Midbrain (tissue), 1 donor: ENCODE measurements at regions not wholly inside any gene's neighbourhood (a gene's known extent, or its start where the extent isn't known, plus 50 kb on each side); places are given as distances from the start of the nearest gene placed in this dataset.
"Not testable (repeated sequence)": the region's sequence is repeated elsewhere in the genome, so short reads cannot be mapped to it uniquely, and the experiment has no call there.

ENCODE experiments used
- DNase-seq: peaks from one replicate; lab custom pipeline; 2025; lab: John Stamatoyannopoulos, UW

DNA sequence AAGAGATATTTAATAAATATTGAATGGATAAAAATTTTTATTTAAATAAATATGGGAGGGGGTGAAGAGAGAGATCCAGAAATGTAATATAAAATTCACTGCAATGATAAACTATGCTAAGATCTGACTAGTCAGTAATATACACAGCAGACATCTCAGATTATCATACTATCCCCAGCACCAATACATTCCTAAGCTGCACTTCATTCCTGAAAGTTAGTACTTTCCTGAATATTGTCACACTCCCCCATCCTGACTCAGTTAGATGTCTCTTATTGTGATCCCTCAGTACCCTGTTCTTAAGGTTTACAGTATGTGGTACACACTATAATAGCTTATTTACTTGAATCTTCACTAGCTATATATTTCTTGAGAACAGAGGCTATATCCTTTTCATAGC is 88.3 kb upstream of the KCNQ5 start:
- no peak for DNase-seq

GRCh38 chr6:72534236-72534635 is 87.6 kb upstream of the KCNQ5 start:
- no peak for DNase-seq

- no peak for DNase-seq
Measured at GRCh38 chr6:72535124-72535523, 86.7 kb upstream of the KCNQ5 start.

DNA sequence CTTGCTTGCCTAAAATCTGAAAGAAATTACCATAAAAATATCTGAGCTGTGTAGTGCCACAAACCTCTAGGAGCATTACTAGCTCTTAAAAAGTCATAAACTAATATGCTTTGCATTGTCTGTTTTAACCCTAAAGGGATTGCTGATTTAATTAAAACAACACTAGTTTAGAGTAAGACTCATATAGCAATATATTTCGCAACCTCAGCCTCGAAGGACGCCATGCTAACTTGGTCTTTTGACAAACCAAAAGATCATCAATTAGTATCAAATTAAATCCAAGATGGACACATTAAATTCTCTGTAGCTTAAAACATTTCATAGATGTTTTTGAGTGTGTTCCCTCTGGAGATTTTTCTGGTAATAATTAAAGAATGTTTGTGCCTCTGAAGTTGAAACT is 74.8 kb upstream of the KCNQ5 start:
- DNase-seq: no peak

DNA sequence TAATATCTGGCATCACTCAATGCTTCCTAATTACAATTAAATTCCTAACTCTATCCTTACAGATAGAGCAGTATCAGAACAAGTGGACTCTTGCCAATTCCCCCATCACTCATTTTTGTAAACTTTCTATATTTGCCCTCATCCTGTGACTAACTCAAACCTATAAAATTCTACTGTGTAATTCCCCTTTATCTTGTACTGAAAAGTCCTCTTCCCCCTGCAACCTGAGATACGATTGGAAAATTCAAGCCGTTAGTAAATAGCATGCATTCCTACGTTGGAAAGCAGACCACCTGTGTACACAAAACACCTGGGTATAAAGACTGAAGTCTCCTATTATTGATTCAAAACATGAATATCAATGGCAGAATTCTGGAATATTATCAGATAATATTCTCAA is 70.4 kb upstream of the KCNQ5 start:
- DNase-seq: no peak

DNA sequence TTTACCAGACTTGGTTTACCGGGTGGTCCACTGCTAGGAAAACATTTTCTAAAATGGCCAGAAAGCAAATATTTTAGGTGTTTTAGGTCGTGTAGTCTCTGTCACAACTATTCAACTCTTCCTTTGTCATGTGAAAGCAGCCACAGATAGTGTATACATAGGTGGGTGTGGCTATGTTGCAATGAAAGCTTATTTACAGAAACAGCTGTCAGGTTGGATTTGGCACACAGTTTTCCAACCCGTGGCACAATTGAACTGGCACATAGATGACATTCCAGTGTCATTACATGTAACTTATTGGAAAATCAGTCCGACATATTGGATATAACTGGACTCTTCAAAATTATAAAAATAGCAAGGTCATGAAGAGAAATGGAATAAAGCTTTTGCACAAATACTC is 68.9 kb upstream of the KCNQ5 start:
- DNase-seq: no peak

DNA sequence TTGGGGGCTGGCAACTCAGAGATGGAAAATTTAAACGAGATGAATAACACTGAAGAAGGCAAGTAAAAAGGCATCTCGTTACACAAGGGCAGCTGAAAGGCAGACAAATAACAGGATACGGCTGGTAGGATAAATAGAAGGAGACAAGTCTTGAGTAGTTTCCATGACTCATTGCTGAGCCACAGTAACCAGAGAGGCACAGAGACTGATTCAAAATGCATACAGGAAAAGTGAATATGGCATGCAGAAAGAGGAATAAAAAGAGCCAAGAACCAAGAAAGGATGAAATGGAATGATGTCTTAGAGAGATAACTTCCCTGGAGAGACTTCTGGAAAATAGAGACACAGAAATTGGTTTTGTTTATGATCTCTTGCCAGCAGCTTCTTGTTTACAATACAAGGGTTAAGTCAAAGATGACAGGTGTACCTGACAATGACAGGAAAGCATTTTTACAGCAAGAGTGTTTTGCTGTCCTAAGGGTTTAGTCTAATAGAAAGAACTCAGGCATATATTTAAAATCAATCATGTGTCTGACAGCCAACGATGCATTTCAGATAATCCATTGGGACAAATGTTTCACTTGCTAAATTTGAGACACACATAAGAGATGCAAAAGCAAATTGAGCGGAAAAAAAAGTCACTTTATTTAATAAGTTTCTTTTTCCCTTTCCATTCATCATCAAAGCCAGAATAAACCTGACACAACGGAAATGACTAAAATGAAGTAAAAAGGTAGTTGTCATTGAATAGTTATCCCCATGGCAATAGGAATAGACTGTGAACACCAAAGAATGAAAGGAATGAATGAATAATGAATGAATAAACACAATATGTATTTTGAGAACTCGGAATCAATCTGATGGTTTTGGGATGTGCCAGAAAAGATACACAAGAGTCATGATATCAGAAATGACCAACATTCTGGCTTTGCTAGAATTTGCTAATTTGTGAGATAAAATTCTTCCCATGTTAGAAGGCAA is 68.0 kb upstream of the KCNQ5 start:
- DNase-seq: no peak

- DNase-seq: no peak
Measured at GRCh38 chr6:72554761-72555221, 67.1 kb upstream of the KCNQ5 start.

GRCh38 chr6:72559067-72559466 is 62.8 kb upstream of the KCNQ5 start:
- no peak for DNase-seq

DNA sequence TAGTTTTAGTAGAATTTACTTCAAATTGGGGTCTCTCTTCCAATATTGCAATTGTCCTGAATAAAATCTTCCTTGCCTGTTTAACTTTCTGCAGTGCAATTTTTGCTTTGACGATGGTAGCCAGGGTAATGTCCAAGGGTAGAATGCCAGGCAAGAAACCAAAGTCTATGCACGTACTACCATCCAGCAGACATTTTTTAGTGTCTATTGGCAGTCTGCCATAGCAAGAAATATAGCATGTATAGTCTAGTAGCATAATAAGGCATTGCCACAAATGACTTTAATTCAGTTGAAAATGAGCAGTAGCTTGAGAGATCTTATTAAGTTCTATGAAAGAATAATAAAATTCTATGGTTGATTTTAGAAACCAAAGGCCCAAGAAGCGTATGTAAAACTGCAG is 62.3 kb upstream of the KCNQ5 start:
- no peak for DNase-seq

- DNase-seq: no peak
Measured at GRCh38 chr6:72560721-72561593, 60.9 kb upstream of the KCNQ5 start.

GRCh38 chr6:72561629-72562028 is 60.2 kb upstream of the KCNQ5 start:
- no peak for DNase-seq

DNA sequence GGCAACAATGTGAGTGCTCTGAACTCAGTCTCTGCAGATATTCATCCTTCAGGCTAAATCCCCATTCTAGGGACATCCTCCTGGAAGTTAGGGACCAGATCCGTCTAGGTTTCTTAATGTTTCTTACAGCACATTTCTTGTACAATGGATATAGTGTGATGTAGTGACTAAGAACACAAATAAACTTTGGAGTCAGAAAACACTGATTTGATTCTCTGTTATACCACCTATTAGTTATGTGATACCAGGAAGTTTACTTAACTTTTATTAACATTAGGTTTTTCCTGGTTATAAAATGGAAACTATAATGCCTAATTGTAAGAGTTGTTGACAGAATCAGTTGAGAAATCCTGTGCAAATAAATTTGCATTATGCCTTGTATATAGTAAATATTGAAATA is 57.6 kb upstream of the KCNQ5 start:
- no peak for DNase-seq

GRCh38 chr6:72571993-72572392 is 49.9 kb upstream of the KCNQ5 start:
- not testable (repeated sequence) for DNase-seq
